OCI-LY7 (cell line): ENCODE measurements at regions not wholly inside any gene's neighbourhood (a gene's known extent, or its start where the extent isn't known, plus 50 kb on each side); places are given as distances from the start of the nearest gene placed in this dataset.

Experiments
- BruUV-seq: library from RNA; stranded (reverse); fragments of 400-500 nt; replicated peaks from 2 replicates; lab custom pipeline; 2021; lab: Mats Ljungman, UMichigan
- CTCF ChIA-PET: fragments of 300-600 bp; sonication (Branson Sonifier 250); formaldehyde crosslinking; loops from one replicate; lab custom pipeline; 2022; ENCODE audit warnings: antibody characterized with exemption; ENCODE audit not compliant: unreplicated experiment; lab: Charles Lee
- POLR2A ChIA-PET: fragments of 300-600 bp; sonication (Branson Sonifier 250); formaldehyde crosslinking; loops from one replicate; lab custom pipeline; 2022; ENCODE audit warnings: antibody characterized with exemption; lab: Charles Lee
- DNase-seq: peaks from one replicate; pipeline ENCODE4 v3.0.0-alpha.2; 2015; ENCODE audit warnings: low spot score
- H2AFZ ChIP-seq: fragments of 200-600 bp; sonication (generic), shearing (Covaris generic); 2 replicates; pipeline ENCODE4 v1.6.1; 2014; ENCODE audit warnings: mild to moderate bottlenecking, antibody characterized with exemption, low read length, moderate library complexity
- H3K27ac ChIP-seq: fragments of 200-600 bp; sonication (generic); 2 replicates; pipeline ENCODE4 v1.5.1; 2014; ENCODE audit warnings: mixed run types, low read depth, mild to moderate bottlenecking, moderate library complexity, low read length, inconsistent platforms; ENCODE audit not compliant: poor library complexity, severe bottlenecking
- H3K36me3 ChIP-seq: fragments of 200-600 bp; sonication (generic); 2 replicates; pipeline ENCODE4 v1.6.1; 2014; ENCODE audit warnings: mild to moderate bottlenecking, antibody characterized with exemption, low read length, moderate library complexity, mixed read lengths; ENCODE audit not compliant: insufficient read depth
- H3K4me1 ChIP-seq: fragments of 200-600 bp; sonication (generic); 2 replicates; pipeline ENCODE4 v1.5.1; 2014; ENCODE audit warnings: mild to moderate bottlenecking, low read length; ENCODE audit not compliant: insufficient read depth, poor library complexity, severe bottlenecking
- H3K4me2 ChIP-seq: fragments of 200-600 bp; sonication (generic); 2 replicates; pipeline ENCODE4 v1.6.1; 2014; ENCODE audit warnings: mild to moderate bottlenecking, low read length
- H3K4me3 ChIP-seq: fragments of 200-600 bp; sonication (generic); 2 replicates; pipeline ENCODE4 v1.5.1; 2014; ENCODE audit warnings: mild to moderate bottlenecking, low read depth, low read length; ENCODE audit not compliant: poor library complexity, severe bottlenecking
- H3K79me2 ChIP-seq: fragments of 200-600 bp; sonication (generic); 2 replicates; pipeline ENCODE4 v1.6.1; 2016; ENCODE audit warnings: low read depth, mild to moderate bottlenecking, low read length, moderate library complexity, mixed read lengths; ENCODE audit not compliant: insufficient read depth
- H3K9me2 ChIP-seq: fragments of 200-600 bp; sonication (generic); 2 replicates; pipeline ENCODE4 v1.6.1; 2016; ENCODE audit warnings: mild to moderate bottlenecking, low read length, mixed read lengths; ENCODE audit not compliant: insufficient read depth
- H3K9me3 ChIP-seq: fragments of 200-600 bp; sonication (generic); 2 replicates; pipeline ENCODE4 v1.6.1; 2014; ENCODE audit warnings: mild to moderate bottlenecking, mixed run types, low read length, mixed read lengths
- H4K20me1 ChIP-seq: fragments of 200-600 bp; sonication (generic); 2 replicates; pipeline ENCODE4 v1.6.1; 2014; ENCODE audit warnings: mild to moderate bottlenecking, antibody characterized with exemption, low read length, moderate library complexity, mixed read lengths; ENCODE audit not compliant: insufficient read depth
- CTCF ChIP-seq: fragments of 200-600 bp; sonication (generic); conservative IDR thresholded peaks from 2 replicates; pipeline ENCODE4 v1.5.1; 2014; ENCODE audit warnings: mild to moderate bottlenecking, antibody characterized with exemption, low read length, moderate library complexity, mixed read lengths
- EZH2phosphoT487 ChIP-seq: fragments of 200-600 bp; sonication (generic); IDR thresholded peaks from 2 replicates; pipeline ENCODE4 v1.6.1; 2018; ENCODE audit warnings: low read depth, borderline replicate concordance, mild to moderate bottlenecking, mixed run types, antibody characterized with exemption, low read length, moderate library complexity, mixed read lengths
- intact Hi-C: fragments of 100-400 bp; cut with micrococcal nuclease; formaldehyde crosslinking; loops from one replicate; pipeline ENCODE4 v1.10.0; 2022; ENCODE audit not compliant: unreplicated experiment

GRCh38 chr1:4961935-4962645 is 307.7 kb downstream of the AJAP1 start:
- Histone ChIP-seq H3K4me1 (no peaks in the 10 kb centered on the region), H3K36me3 (no peaks in the 10 kb centered on the region), H3K27ac (no peak overlapping the region), H4K20me1 (no peaks in the 10 kb centered on the region), H3K4me2 (no peak overlapping the region), H2AFZ (no peak overlapping the region), H3K79me2 (no peaks in the 10 kb centered on the region), H3K9me3 (no peaks in the 10 kb centered on the region), H3K4me3 (no peak overlapping the region), H3K9me2 (no peaks in the 10 kb centered on the region)
- TF ChIP-seq EZH2phosphoT487, result no peak
- TF ChIP-seq CTCF, result no peak
- BruUV-seq, result no TSS peak
- intact Hi-C loops, result no loop called here
- ChIA-PET POLR2A (no interaction called here), CTCF (no interaction called here)
- DNase-seq, result no peak

GRCh38 chr1:4960782-4961475 is 306.5 kb downstream of the AJAP1 start:
- Histone ChIP-seq H3K36me3 (no peaks in the 10 kb centered on the region), H3K27ac (no peak overlapping the region), H3K4me1 (no peaks in the 10 kb centered on the region), H2AFZ (no peak overlapping the region), H3K9me3 (no peaks in the 10 kb centered on the region), H3K4me2 (no peak overlapping the region), H3K9me2 (no peaks in the 10 kb centered on the region), H4K20me1 (no peaks in the 10 kb centered on the region), H3K79me2 (no peaks in the 10 kb centered on the region), H3K4me3 (no peak overlapping the region)
- ChIA-PET CTCF (no interaction called here), POLR2A (no interaction called here)
- intact Hi-C loops, result no loop called here
- TF ChIP-seq EZH2phosphoT487, result no peak
- TF ChIP-seq CTCF, result no peak
- no peak for DNase-seq
- no TSS peak for BruUV-seq

- BruUV-seq, result no TSS peak
- CTCF ChIA-PET, result no interaction called here
- Histone ChIP-seq H3K27ac (no peak overlapping the region), H3K4me3 (no peak overlapping the region), H3K4me2 (no peak overlapping the region), H3K36me3 (no peaks in the 10 kb centered on the region), H3K9me3 (no peaks in the 10 kb centered on the region), H2AFZ (no peak overlapping the region), H3K79me2 (no peaks in the 10 kb centered on the region), H3K4me1 (no peaks in the 10 kb centered on the region), H3K9me2 (no peaks in the 10 kb centered on the region), H4K20me1 (no peaks in the 10 kb centered on the region)
- POLR2A ChIA-PET, result no interaction called here
- intact Hi-C loops, result no loop called here
- DNase-seq, result no peak
- TF ChIP-seq CTCF, result no peak
These were observed 305.9 kb downstream of the AJAP1 start for GRCh38 chr1:4960336-4960735.
